ENCODE measurements at regions not wholly inside any gene's neighbourhood (a gene's known extent, or its start where the extent isn't known, plus 50 kb on each side); places are given as distances from the start of the nearest gene placed in this dataset.

DNA sequence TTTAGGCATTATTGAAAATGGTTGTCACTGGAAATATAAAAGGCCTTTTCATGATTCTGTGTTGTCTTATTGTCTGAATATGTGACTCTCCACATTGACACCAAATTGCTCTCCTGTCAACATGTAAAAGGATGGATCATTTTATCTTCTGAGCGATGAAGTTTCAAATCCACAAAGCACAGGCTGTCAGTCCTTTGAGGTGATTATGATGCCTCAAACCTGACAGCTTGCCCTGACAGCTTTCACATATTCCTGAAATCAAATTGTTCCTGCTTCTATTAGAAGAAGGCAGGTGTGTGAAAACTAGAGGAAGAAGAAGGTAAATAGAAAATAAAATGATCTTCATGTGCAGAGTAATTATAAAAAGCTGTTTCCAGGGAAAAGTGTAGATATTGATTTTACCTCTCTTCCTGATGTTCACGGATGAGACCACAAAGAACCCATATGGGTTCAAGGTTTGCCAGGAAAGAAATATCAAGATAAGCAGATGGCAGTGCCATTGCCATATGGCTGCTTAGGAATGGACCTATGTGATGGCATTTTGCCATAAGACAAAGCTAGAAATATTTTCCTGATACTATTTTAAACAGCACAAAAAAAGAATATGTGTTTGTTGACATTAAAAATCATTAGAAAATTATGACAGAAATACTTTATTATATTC lies 1006.3 kb upstream of the AGA start:
- in situ Hi-C loops (cut with HindIII; ENCODE audit: low sequenced_read_pairs): no loop called here
- TF ChIP-seq, protein P1, sequence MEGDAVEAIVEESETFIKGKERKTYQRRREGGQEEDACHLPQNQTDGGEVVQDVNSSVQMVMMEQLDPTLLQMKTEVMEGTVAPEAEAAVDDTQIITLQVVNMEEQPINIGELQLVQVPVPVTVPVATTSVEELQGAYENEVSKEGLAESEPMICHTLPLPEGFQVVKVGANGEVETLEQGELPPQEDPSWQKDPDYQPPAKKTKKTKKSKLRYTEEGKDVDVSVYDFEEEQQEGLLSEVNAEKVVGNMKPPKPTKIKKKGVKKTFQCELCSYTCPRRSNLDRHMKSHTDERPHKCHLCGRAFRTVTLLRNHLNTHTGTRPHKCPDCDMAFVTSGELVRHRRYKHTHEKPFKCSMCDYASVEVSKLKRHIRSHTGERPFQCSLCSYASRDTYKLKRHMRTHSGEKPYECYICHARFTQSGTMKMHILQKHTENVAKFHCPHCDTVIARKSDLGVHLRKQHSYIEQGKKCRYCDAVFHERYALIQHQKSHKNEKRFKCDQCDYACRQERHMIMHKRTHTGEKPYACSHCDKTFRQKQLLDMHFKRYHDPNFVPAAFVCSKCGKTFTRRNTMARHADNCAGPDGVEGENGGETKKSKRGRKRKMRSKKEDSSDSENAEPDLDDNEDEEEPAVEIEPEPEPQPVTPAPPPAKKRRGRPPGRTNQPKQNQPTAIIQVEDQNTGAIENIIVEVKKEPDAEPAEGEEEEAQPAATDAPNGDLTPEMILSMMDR (IDR thresholded peaks at IDR 0.05; ENCODE audit: low read depth, low read length, missing control alignments): no peak
- no peak for DNase-seq (ENCODE audit: low read depth)
- no peak overlapping the region for H3K4me3 ChIP-seq (ENCODE audit: low read depth, low read length)

DNA sequence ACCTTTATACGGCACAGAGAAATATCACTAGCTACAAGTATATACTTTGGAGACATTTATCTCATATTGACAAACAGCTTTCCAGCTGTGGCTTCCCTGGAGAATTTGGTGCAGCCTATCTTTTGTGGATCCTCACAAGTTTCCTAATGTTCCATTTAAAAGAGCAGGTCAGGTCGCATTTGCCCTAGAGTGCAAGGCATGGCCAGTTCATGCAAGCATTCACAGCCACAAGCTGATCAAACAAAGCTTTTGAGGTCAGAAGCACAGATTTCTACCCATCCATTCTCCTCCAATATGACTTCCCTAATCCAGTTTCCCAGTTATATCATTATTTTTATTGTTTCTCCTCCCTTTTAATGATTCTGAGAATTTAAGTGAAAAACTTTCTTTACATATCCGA lies 1008.4 kb upstream of the AGA start:
- in situ Hi-C loops (cut with HindIII; ENCODE audit: low sequenced_read_pairs): loop anchor here (5.0 kb wide), 1 partner anchor 63 kb away; no protein-coding TSS in a partner anchor
- H3K4me3 ChIP-seq (ENCODE audit: low read depth, low read length): no peak overlapping the region
- DNase-seq (ENCODE audit: low read depth): no peak
- TF ChIP-seq, protein P1 (IDR thresholded peaks at IDR 0.05; ENCODE audit: low read depth, low read length, missing control alignments): no peak

DNA sequence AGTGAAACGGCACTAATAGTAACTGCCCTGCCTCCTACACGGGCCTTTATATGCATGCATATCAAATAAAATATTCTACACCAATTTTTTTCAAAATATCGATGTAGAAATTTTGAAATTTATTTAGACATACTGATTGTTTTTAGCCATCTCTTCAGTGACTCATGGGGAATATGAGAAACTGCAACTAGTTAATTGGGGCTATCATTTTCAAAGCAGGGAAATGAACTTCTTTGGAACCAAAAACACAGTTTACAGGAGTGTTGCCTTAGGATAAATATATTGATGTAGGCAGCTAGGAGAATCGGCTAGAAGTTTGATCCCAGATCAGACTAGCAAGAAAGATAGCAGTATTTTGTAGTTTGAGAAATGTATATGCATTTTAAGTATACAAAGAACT lies 1010.8 kb upstream of the AGA start:
- DNase-seq (ENCODE audit: low read depth): no peak
- in situ Hi-C loops (cut with HindIII; ENCODE audit: low sequenced_read_pairs): loop anchor here (5.0 kb wide), 1 partner anchor 66 kb away; no protein-coding TSS in a partner anchor
- H3K4me3 ChIP-seq (ENCODE audit: low read depth, low read length): no peak overlapping the region
- TF ChIP-seq, protein P1 (IDR thresholded peaks at IDR 0.05; ENCODE audit: low read depth, low read length, missing control alignments): no peak

DNA sequence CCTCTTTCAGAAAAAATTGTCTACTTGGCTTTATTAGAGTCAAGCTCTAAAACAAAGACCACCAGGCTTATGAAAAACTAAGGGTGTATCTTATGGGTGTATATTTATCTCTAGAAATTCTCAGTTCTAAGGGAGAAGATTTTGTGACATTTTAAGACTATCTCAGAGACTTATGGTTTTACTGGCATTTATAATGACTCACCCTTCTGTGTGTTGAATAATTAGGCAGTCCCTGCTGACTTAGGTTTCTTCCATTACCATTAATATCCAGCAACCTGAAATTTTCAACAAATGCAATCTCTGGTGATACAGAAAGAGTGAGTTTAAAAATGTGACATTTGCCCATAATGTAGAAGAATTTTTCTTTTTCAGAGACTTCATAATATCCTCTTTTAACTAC lies 1015.0 kb upstream of the AGA start:
- no peak for DNase-seq (ENCODE audit: low read depth)
- in situ Hi-C loops (cut with HindIII; ENCODE audit: low sequenced_read_pairs): no loop called here
- TF ChIP-seq, protein P1 (IDR thresholded peaks at IDR 0.05; ENCODE audit: low read depth, low read length, missing control alignments): no peak
- H3K4me3 ChIP-seq (ENCODE audit: low read depth, low read length): no peak overlapping the region

DNA sequence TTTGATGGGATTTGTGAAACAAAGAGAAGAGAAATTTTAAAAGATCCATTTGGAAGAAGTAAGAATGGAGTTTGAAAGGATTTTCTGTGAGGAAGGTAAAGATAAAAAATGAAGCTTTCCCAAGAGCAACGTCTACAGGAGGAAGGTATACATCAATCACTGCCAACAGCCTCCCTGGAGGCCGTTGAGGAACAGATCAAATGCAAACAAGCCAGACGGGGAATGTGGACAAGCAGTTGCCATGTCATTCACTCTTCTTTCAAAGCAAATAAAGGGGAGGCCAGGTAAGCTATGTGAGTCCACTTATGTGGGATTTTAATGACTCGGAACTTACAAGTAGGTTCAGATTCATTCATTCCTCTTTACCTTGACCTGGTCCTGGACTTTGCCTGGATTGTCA lies 1020.5 kb upstream of the AGA start:
- TF ChIP-seq, protein P1 (IDR thresholded peaks at IDR 0.05; ENCODE audit: low read depth, low read length, missing control alignments): no peak
- in situ Hi-C loops (cut with HindIII; ENCODE audit: low sequenced_read_pairs): no loop called here
- H3K4me3 ChIP-seq (ENCODE audit: low read depth, low read length): no peak overlapping the region
- no peak for DNase-seq (ENCODE audit: low read depth)

DNA sequence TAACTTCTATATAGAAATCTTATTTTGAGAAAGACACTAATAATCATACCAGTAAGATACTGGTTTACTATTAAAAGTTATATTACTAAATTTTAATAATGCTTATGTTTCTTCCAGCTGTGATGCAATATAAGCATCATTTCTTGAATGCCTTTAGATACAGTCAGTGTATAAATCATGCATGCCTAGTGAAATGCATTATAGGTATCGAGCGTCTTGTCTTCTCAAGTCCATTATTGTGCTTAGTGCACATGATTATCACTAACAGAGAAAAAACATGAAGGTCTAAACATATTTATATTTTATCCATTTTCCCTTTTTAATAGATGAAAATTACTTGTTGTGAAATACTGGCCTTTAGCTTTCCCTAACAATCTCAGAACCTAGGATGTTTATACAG lies 1021.5 kb upstream of the AGA start:
- H3K4me3 ChIP-seq (ENCODE audit: low read depth, low read length): no peak overlapping the region
- in situ Hi-C loops (cut with HindIII; ENCODE audit: low sequenced_read_pairs): no loop called here
- no peak for DNase-seq (ENCODE audit: low read depth)
- TF ChIP-seq, protein P1 (IDR thresholded peaks at IDR 0.05; ENCODE audit: low read depth, low read length, missing control alignments): no peak

Data from astrocyte of the cerebellum (primary cell).